A549 (cell line): ENCODE measurements at regions not wholly inside any gene's neighbourhood (a gene's known extent, or its start where the extent isn't known, plus 50 kb on each side); places are given as distances from the start of the nearest gene placed in this dataset.

Source experiments
- ATAC-seq, 2 experiments: fragments of 200-7000 bp in 1 of 2; fragments of >200 bp in 1 of 2; cut with Nextera tagmentation in 1 of 2; cut with Tn5 transposase in 1 of 2; 3 replicates each; pipeline versions ENCODE4 v1.8.0 to v1.9.1; 2018 to 2020; ENCODE audit warnings: mild to moderate bottlenecking in 1 of 2, moderate library complexity in 1 of 2
- CTCF ChIA-PET: fragments of 300-600 bp; sonication (Branson Sonifier 250); formaldehyde crosslinking; extraction: SDS; loops from one replicate; lab custom pipeline; 2021; ENCODE audit warnings: antibody characterized with exemption, inconsistent platforms; lab: Yijun Ruan, JAX
- POLR2A ChIA-PET: fragments of 350-600 bp; formaldehyde crosslinking; extraction: SDS; loops from one replicate; lab custom pipeline; 2021; ENCODE audit warnings: antibody characterized with exemption, inconsistent platforms; lab: Yijun Ruan, JAX
- DNase-seq, 2 experiments: peaks; one replicate each; pipeline versions ENCODE4 v3.0.0 to v3.0.0-alpha.2; 2011 to 2016; ENCODE audit warnings: low read depth in 1 of 2, low spot score in 1 of 2
- FAIRE-seq: peaks from 2 replicates; lab custom pipeline; 2011; peaks lifted over from hg19 to GRCh38; lab: Jason Lieb, UNC
- H3K27ac ChIP-seq, 2 experiments: fragments of >200 bp; sonication (Bioruptor Twin); formaldehyde crosslinking; 3 replicates each; pipeline ENCODE4 v1.5.1; 2016 to 2017
- H3K4me1 ChIP-seq: fragments of >200 bp; sonication (Bioruptor Twin); formaldehyde crosslinking; 3 replicates; pipeline ENCODE4 v1.6.1; 2016
- H3K4me2 ChIP-seq: fragments of >200 bp; sonication (Bioruptor Twin); formaldehyde crosslinking; 3 replicates; pipeline ENCODE4 v1.6.1; 2016
- H3K4me3 ChIP-seq: fragments of >200 bp; sonication (Bioruptor Twin); formaldehyde crosslinking; 3 replicates; pipeline ENCODE4 v1.5.1; 2016
- H3K9me3 ChIP-seq: fragments of >200 bp; sonication (Bioruptor Twin); formaldehyde crosslinking; 3 replicates; pipeline ENCODE4 v1.6.1; 2016
- CBX2 ChIP-seq: fragments of 200-600 bp; sonication (generic); IDR thresholded peaks from 2 replicates; pipeline ENCODE4 v1.6.1; 2016; ENCODE audit warnings: low read depth, mild to moderate bottlenecking, borderline replicate concordance
- E2F6 ChIP-seq: IDR thresholded peaks from 2 replicates; pipeline ENCODE4 v1.6.1; 2012; ENCODE audit warnings: low read depth, borderline replicate concordance
- ESRRA ChIP-seq: fragments of 150-350 bp; IDR thresholded peaks from 2 replicates; pipeline ENCODE4 v1.6.1; 2014; ENCODE audit warnings: mild to moderate bottlenecking, low read length, borderline replicate concordance
- FOSB ChIP-seq: fragments of 250-450 bp; sonication (Bioruptor Pico); IDR thresholded peaks from 2 replicates; pipeline ENCODE4 v1.5.0; 2020; ENCODE audit warnings: mild to moderate bottlenecking, moderate library complexity
- FOSL2 ChIP-seq, 2 experiments: fragments of 450-650 bp in 1 of 2; fragments of >200 bp in 1 of 2; sonication (Bioruptor Twin) in 1 of 2; formaldehyde crosslinking; IDR thresholded peaks; 2 replicates each; pipeline versions ENCODE4 v1.5.0 to v1.6.1; 2016 to 2020; ENCODE audit warnings: mild to moderate bottlenecking in 1 of 2, moderate library complexity in 1 of 2
- HDAC2 ChIP-seq: fragments of 200-600 bp; sonication (generic); IDR thresholded peaks from 2 replicates; pipeline ENCODE4 v1.6.1; 2016
- HEYL ChIP-seq: fragments of 250-450 bp; sonication (Bioruptor Pico); IDR thresholded peaks from 2 replicates; pipeline ENCODE4 v1.8.0; 2021; ENCODE audit warnings: mild to moderate bottlenecking, moderate library complexity
- JUN ChIP-seq, 2 experiments: fragments of >200 bp; sonication (Bioruptor Twin); formaldehyde crosslinking; IDR thresholded peaks; 2 replicates in 1 of 2; 3 replicates in 1 of 2; pipeline ENCODE4 v1.6.1; 2016 to 2017
- KDM5A ChIP-seq: fragments of 200-600 bp; sonication (generic); IDR thresholded peaks from 2 replicates; pipeline ENCODE4 v1.6.1; 2016; ENCODE audit warnings: antibody characterized with exemption, mild to moderate bottlenecking
- MYC ChIP-seq: IDR thresholded peaks from 2 replicates; pipeline ENCODE4 v1.6.1; 2012; ENCODE audit warnings: mild to moderate bottlenecking, inconsistent platforms, low read length, improper control_type of control experiment, borderline replicate concordance
- NR3C1 ChIP-seq: fragments of >200 bp; sonication (Bioruptor Twin); formaldehyde crosslinking; IDR thresholded peaks from 3 replicates; pipeline ENCODE4 v1.6.1; 2017
- PHF8 ChIP-seq: fragments of 200-600 bp; sonication (generic); IDR thresholded peaks from 2 replicates; pipeline ENCODE4 v1.6.1; 2016; ENCODE audit warnings: low read depth, mild to moderate bottlenecking, antibody characterized with exemption, moderate library complexity, borderline replicate concordance
- RAD21 ChIP-seq, 2 experiments: fragments of >200 bp in 1 of 2; sonication (Bioruptor Twin) in 1 of 2; formaldehyde crosslinking in 1 of 2; IDR thresholded peaks in 1 of 2; conservative IDR thresholded peaks in 1 of 2; 2 replicates in 1 of 2; 3 replicates in 1 of 2; pipeline ENCODE4 v1.6.1; 2012 to 2018; ENCODE audit warnings: inconsistent platforms in 1 of 2
- RCOR1 ChIP-seq: fragments of 150-350 bp; IDR thresholded peaks from 2 replicates; pipeline ENCODE4 v1.6.1; 2014; ENCODE audit warnings: antibody characterized with exemption, low read length, low read depth
- SREBF2 ChIP-seq: fragments of 450-650 bp; IDR thresholded peaks from 2 replicates; pipeline ENCODE4 v1.6.1; 2014; ENCODE audit warnings: mild to moderate bottlenecking, moderate library complexity
- ZC3H11A ChIP-seq: fragments of 450-650 bp; IDR thresholded peaks from 2 replicates; pipeline ENCODE4 v1.6.1; 2014; ENCODE audit warnings: antibody characterized with exemption, mild to moderate bottlenecking
- ZSCAN20 ChIP-seq: fragments of 250-450 bp; sonication (Bioruptor Pico); IDR thresholded peaks from 2 replicates; pipeline ENCODE4 v1.8.0; 2022; ENCODE audit warnings: mild to moderate bottlenecking, moderate library complexity
- WGBS: methylation state at CpG from one replicate; pipeline ENCODE4 v1.1.6; 2017; ENCODE audit errors: missing lambda C conversion rate; 5-methylcytosine and 5-hydroxymethylcytosine counted together
- TF ChIP-seq, protein P1 (sequence below): IDR thresholded peaks from 2 replicates; pipeline ENCODE4 v1.6.1; 2012
- TF ChIP-seq, protein P2 (sequence below): fragments of 150-350 bp; IDR thresholded peaks from 2 replicates; pipeline ENCODE4 v1.6.1; 2014; ENCODE audit warnings: low read depth, mild to moderate bottlenecking, low read length
- TF ChIP-seq, protein P3 (sequence below): IDR thresholded peaks from 2 replicates; pipeline ENCODE4 v1.6.1; 2012
- TF ChIP-seq, protein P4 (sequence below): fragments of 200-600 bp; sonication (generic); IDR thresholded peaks from 2 replicates; pipeline ENCODE4 v1.6.1; 2016; ENCODE audit warnings: antibody characterized with exemption, mild to moderate bottlenecking, moderate library complexity

DNA sequence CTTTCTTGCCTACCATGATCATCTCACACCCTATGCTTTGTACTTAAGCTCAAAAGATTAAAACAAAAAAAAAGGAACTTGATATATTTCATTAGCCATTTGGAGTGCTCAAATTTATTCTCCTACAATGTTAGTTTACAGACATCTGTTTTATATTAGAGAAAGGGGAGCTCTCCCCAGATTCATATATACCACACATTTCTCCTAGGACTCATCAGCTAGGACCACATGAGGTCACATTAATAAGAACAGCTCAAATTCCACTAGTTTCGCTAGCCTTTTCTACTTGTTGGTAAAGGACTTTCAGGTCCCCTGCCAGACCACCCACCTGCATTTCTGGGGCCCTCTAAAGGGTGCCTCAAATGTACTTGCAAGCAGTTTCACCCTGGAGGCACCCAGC lies 151.2 kb upstream of the MMADHC start:
- no peak overlapping the region for H3K4me2 ChIP-seq
- CTCF ChIA-PET: no interaction called here

DNA sequence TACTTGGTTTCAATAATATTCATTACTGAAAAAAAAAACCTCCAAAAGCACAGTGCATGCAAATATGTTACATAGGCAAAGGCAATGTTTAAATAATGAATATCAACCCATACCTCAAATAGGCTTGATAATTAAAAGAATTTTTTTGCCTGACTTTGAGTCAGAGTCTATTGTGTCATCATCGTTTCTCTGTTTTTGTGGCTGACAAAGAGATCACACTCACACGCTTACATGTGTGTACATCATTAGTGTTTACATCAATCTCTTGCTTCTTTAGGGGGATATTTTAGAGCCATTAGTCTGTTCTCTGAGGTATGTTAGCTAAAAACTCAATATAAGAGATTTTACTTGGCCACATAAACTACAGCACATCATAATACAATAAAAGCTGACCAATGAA lies 150.3 kb upstream of the MMADHC start:
- CTCF ChIA-PET: no interaction called here
- H3K4me3 ChIP-seq: no peak overlapping the region
- peaks cover 22% of the 10 kb centered on the region for H3K4me1 ChIP-seq
- H3K27ac ChIP-seq: no peak overlapping the region
- H3K9me3 ChIP-seq: 0 out of 3 replicates have a peak, but pooled peaks cover 2% of the 10 kb centered on the region
- DNase-seq (no peak), FAIRE-seq (no peak), ATAC-seq (no peak)
- H3K4me2 ChIP-seq: no peak overlapping the region
- POLR2A ChIA-PET: no interaction called here
- 93% methylated on average over 2 of the region's 2 CpGs for WGBS
- TF ChIP-seq, protein P1, sequence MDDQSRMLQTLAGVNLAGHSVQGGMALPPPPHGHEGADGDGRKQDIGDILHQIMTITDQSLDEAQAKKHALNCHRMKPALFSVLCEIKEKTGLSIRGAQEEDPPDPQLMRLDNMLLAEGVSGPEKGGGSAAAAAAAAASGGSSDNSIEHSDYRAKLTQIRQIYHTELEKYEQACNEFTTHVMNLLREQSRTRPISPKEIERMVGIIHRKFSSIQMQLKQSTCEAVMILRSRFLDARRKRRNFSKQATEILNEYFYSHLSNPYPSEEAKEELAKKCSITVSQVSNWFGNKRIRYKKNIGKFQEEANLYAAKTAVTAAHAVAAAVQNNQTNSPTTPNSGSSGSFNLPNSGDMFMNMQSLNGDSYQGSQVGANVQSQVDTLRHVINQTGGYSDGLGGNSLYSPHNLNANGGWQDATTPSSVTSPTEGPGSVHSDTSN: no peak
- TF ChIP-seq E2F6 (no peak), CBX2 (no peak), ZC3H11A (no peak), PHF8 (no peak), HDAC2 (no peak), FOSL2 (IDR thresholded peaks at IDR 0.05) (no peak), FOSL2 (CRISPR knock-in tag; IDR thresholded peaks at IDR 0.05) (no peak), HEYL (no peak), KDM5A (no peak), ZSCAN20 (CRISPR knock-in tag) (no peak), SREBF2 (no peak), RCOR1 (no peak), MYC (no peak), ESRRA (no peak), JUN (IDR thresholded peaks at IDR 0.05) (no peak), FOSB (CRISPR knock-in tag) (no peak), NR3C1 (no peak)
- TF ChIP-seq, protein P2, sequence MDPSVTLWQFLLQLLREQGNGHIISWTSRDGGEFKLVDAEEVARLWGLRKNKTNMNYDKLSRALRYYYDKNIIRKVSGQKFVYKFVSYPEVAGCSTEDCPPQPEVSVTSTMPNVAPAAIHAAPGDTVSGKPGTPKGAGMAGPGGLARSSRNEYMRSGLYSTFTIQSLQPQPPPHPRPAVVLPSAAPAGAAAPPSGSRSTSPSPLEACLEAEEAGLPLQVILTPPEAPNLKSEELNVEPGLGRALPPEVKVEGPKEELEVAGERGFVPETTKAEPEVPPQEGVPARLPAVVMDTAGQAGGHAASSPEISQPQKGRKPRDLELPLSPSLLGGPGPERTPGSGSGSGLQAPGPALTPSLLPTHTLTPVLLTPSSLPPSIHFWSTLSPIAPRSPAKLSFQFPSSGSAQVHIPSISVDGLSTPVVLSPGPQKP: no peak
- TF ChIP-seq, protein P3, sequence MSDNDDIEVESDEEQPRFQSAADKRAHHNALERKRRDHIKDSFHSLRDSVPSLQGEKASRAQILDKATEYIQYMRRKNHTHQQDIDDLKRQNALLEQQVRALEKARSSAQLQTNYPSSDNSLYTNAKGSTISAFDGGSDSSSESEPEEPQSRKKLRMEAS: no peak
- TF ChIP-seq, protein P4, sequence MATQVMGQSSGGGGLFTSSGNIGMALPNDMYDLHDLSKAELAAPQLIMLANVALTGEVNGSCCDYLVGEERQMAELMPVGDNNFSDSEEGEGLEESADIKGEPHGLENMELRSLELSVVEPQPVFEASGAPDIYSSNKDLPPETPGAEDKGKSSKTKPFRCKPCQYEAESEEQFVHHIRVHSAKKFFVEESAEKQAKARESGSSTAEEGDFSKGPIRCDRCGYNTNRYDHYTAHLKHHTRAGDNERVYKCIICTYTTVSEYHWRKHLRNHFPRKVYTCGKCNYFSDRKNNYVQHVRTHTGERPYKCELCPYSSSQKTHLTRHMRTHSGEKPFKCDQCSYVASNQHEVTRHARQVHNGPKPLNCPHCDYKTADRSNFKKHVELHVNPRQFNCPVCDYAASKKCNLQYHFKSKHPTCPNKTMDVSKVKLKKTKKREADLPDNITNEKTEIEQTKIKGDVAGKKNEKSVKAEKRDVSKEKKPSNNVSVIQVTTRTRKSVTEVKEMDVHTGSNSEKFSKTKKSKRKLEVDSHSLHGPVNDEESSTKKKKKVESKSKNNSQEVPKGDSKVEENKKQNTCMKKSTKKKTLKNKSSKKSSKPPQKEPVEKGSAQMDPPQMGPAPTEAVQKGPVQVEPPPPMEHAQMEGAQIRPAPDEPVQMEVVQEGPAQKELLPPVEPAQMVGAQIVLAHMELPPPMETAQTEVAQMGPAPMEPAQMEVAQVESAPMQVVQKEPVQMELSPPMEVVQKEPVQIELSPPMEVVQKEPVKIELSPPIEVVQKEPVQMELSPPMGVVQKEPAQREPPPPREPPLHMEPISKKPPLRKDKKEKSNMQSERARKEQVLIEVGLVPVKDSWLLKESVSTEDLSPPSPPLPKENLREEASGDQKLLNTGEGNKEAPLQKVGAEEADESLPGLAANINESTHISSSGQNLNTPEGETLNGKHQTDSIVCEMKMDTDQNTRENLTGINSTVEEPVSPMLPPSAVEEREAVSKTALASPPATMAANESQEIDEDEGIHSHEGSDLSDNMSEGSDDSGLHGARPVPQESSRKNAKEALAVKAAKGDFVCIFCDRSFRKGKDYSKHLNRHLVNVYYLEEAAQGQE: no peak

More for the DNA sequence above, 151.2 kb upstream of the MMADHC start:
- Histone ChIP-seq H3K4me3 (no peak overlapping the region), H3K4me1 (peaks cover 18% of the 10 kb centered on the region), H3K9me3 (0 out of 3 replicates have a peak, but pooled peaks cover 2% of the 10 kb centered on the region), H3K27ac (peak overlapping the region in 1 of 2 experiments; percentile 25; a peak in 2 of 6 replicates)
- no peak for TF ChIP-seq RAD21 (conservative IDR thresholded peaks at IDR 0.05 in 1 of 2, IDR thresholded peaks at IDR 0.05 in 1 of 2)
- WGBS: 92% methylated on average over 1 of the region's 1 CpG
- no peak for FAIRE-seq
- DNase-seq: no peak
- no peak for ATAC-seq
- POLR2A ChIA-PET: no interaction called here
